KMS-11 (cell line): ENCODE measurements at regions not wholly inside any gene's neighbourhood (a gene's known extent, or its start where the extent isn't known, plus 50 kb on each side); places are given as distances from the start of the nearest gene placed in this dataset.

Experiments
- H2AFZ ChIP-seq: fragments of 200-600 bp; sonication (generic); 2 replicates; pipeline ENCODE4 v1.6.1; 2016; ENCODE audit warnings: antibody characterized with exemption, mixed run types, low read depth
- H3K27ac ChIP-seq: fragments of 200-600 bp; sonication (generic); 2 replicates; pipeline ENCODE4 v1.6.1; 2016; ENCODE audit warnings: mild to moderate bottlenecking, mixed run types
- H3K27me3 ChIP-seq: fragments of 200-600 bp; sonication (generic); 2 replicates; pipeline ENCODE4 v1.6.1; 2017; ENCODE audit warnings: mild to moderate bottlenecking, low read depth, mixed run types, moderate library complexity; ENCODE audit not compliant: insufficient read depth
- H3K36me3 ChIP-seq: fragments of 200-600 bp; sonication (generic); 2 replicates; pipeline ENCODE4 v1.6.1; 2017; ENCODE audit warnings: mild to moderate bottlenecking, mixed run types; ENCODE audit not compliant: insufficient read depth
- H3K4me1 ChIP-seq: fragments of 200-600 bp; sonication (generic); 2 replicates; pipeline ENCODE4 v1.6.1; 2016; ENCODE audit warnings: mild to moderate bottlenecking, low read depth, mixed run types; ENCODE audit not compliant: poor library complexity, severe bottlenecking
- H3K4me2 ChIP-seq: fragments of 200-600 bp; sonication (generic); 2 replicates; pipeline ENCODE4 v1.7.0; 2016; ENCODE audit warnings: mild to moderate bottlenecking, mixed run types
- H3K4me3 ChIP-seq: fragments of 200-600 bp; sonication (generic); IDR thresholded peaks from 2 replicates; pipeline ENCODE4 v1.6.1; 2017; ENCODE audit warnings: low read depth, low read length, mixed read lengths; ENCODE audit not compliant: insufficient read depth
- H3K79me2 ChIP-seq: fragments of 200-600 bp; sonication (generic); 2 replicates; pipeline ENCODE4 v1.6.1; 2016; ENCODE audit warnings: low read depth, mixed run types; ENCODE audit not compliant: insufficient read depth
- H3K9ac ChIP-seq: fragments of 200-600 bp; sonication (generic); 2 replicates; pipeline ENCODE4 v1.6.1; 2016; ENCODE audit warnings: mild to moderate bottlenecking, mixed run types
- H4K20me1 ChIP-seq: fragments of 200-600 bp; sonication (generic); 2 replicates; pipeline ENCODE4 v1.6.1; 2016; ENCODE audit warnings: mild to moderate bottlenecking, mixed run types; ENCODE audit not compliant: insufficient read depth
- CTCF ChIP-seq: fragments of 200-600 bp; sonication (generic); conservative IDR thresholded peaks from 2 replicates; pipeline ENCODE4 v1.6.1; 2017; ENCODE audit warnings: low read depth, mild to moderate bottlenecking, antibody characterized with exemption, low read length, moderate library complexity, mixed read lengths

GRCh38 chr5:96079075-96079474, 117.4 kb upstream of the ELL2 start:
- Histone ChIP-seq H4K20me1 (no peaks in the 10 kb centered on the region), H3K27ac (no peak overlapping the region), H3K4me2 (no peak overlapping the region), H3K36me3 (no peaks in the 10 kb centered on the region), H2AFZ (no peak overlapping the region), H3K4me3 (no peak overlapping the region), H3K79me2 (no peaks in the 10 kb centered on the region), H3K9ac (no peak overlapping the region), H3K4me1 (no peaks in the 10 kb centered on the region), H3K27me3 (no peaks in the 10 kb centered on the region)
- TF ChIP-seq CTCF = no peak

- no peaks in the 10 kb centered on the region for H3K27me3 ChIP-seq
- H4K20me1 ChIP-seq = no peaks in the 10 kb centered on the region
- no peaks in the 10 kb centered on the region for H3K4me1 ChIP-seq
- H3K79me2 ChIP-seq = no peaks in the 10 kb centered on the region
- H3K4me3 ChIP-seq = no peak overlapping the region
- H2AFZ ChIP-seq = no peak overlapping the region
- no peak overlapping the region for H3K9ac ChIP-seq
- no peak for TF ChIP-seq CTCF
- H3K4me2 ChIP-seq = no peak overlapping the region
- H3K27ac ChIP-seq = no peak overlapping the region
- no peaks in the 10 kb centered on the region for H3K36me3 ChIP-seq
Observed at GRCh38 chr5:96076451-96076850, 114.8 kb upstream of the ELL2 start.

- no peak overlapping the region for H3K9ac ChIP-seq
- no peaks in the 10 kb centered on the region for H4K20me1 ChIP-seq
- H3K79me2 ChIP-seq = no peaks in the 10 kb centered on the region
- no peak for TF ChIP-seq CTCF
- no peaks in the 10 kb centered on the region for H3K27me3 ChIP-seq
- H2AFZ ChIP-seq = no peak overlapping the region
- H3K4me2 ChIP-seq = no peak overlapping the region
- no peak overlapping the region for H3K27ac ChIP-seq
- H3K4me1 ChIP-seq = no peaks in the 10 kb centered on the region
- H3K4me3 ChIP-seq = no peak overlapping the region
- no peaks in the 10 kb centered on the region for H3K36me3 ChIP-seq
Observed at GRCh38 chr5:96075579-96076289, 114.1 kb upstream of the ELL2 start.

GRCh38 chr5:96074870-96075269, 113.2 kb upstream of the ELL2 start:
- no peaks in the 10 kb centered on the region for H3K79me2 ChIP-seq
- no peak overlapping the region for H3K9ac ChIP-seq
- H4K20me1 ChIP-seq = no peaks in the 10 kb centered on the region
- H3K36me3 ChIP-seq = no peaks in the 10 kb centered on the region
- no peaks in the 10 kb centered on the region for H3K27me3 ChIP-seq
- no peak overlapping the region for H3K4me3 ChIP-seq
- H3K4me2 ChIP-seq = no peak overlapping the region
- H3K27ac ChIP-seq = no peak overlapping the region
- H2AFZ ChIP-seq = no peak overlapping the region
- H3K4me1 ChIP-seq = no peaks in the 10 kb centered on the region
- TF ChIP-seq CTCF = no peak
